Thyroid gland (tissue), 4 donors: ENCODE measurements at regions not wholly inside any gene's neighbourhood (a gene's known extent, or its start where the extent isn't known, plus 50 kb on each side); places are given as distances from the start of the nearest gene placed in this dataset.

Experiments
- POLR2A ChIP-seq, 2 donors: fragments of 450-650 bp; IDR thresholded peaks; one replicate each; pipeline ENCODE4 v1.6.1; 2017; ENCODE audit warnings: antibody characterized with exemption in 2 of 2, mild to moderate bottlenecking in 2 of 2, moderate library complexity in 1 of 2
- TF ChIP-seq, protein P1 (sequence below), 6 experiments: fragments of 200-600 bp in 3 of 6; fragments of 450-650 bp in 3 of 6; sonication (generic) in 3 of 6; IDR thresholded peaks; one replicate each; pipeline ENCODE4 v1.5.1; 2016 to 2019; ENCODE audit warnings: antibody characterized with exemption in 6 of 6, mild to moderate bottlenecking in 2 of 6, inconsistent platforms in 1 of 6, moderate library complexity in 1 of 6

DNA sequence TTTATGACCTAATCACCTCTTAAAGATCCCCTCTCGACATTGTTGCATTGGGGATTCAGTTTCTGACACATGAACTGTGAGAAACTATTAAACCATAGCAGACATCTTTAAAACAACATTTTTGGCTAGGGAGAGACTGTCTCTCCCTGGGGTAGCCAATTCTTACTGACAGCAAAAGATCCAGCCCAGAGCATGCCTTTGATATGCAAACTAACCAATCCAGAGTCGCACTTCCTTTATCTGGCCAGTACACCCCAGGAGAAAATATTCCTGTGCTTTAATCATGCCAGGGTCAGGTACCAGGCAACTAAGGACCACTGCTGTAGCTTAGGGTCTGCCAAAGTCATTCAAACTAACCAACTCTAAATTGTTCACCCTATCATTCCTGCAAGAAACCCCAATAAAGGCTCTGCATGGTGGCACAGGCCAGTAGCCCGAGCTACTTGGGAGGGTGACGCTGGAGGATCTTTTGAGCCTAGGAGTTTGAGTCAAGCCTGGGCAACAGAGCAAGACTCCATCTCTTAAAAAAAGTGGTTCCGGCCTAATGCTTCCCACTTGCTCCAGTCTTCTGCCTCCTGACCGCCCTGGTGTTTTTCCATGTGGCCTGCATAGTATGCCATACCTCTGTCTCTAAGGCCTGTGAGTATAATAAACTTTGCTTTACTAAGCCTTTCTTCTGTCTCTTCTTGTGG, 62.3 kb upstream of the DAPK1 start:
- TF ChIP-seq, protein P1, sequence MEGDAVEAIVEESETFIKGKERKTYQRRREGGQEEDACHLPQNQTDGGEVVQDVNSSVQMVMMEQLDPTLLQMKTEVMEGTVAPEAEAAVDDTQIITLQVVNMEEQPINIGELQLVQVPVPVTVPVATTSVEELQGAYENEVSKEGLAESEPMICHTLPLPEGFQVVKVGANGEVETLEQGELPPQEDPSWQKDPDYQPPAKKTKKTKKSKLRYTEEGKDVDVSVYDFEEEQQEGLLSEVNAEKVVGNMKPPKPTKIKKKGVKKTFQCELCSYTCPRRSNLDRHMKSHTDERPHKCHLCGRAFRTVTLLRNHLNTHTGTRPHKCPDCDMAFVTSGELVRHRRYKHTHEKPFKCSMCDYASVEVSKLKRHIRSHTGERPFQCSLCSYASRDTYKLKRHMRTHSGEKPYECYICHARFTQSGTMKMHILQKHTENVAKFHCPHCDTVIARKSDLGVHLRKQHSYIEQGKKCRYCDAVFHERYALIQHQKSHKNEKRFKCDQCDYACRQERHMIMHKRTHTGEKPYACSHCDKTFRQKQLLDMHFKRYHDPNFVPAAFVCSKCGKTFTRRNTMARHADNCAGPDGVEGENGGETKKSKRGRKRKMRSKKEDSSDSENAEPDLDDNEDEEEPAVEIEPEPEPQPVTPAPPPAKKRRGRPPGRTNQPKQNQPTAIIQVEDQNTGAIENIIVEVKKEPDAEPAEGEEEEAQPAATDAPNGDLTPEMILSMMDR (IDR thresholded peaks at IDR 0.05), result no peak
- no peak for TF ChIP-seq POLR2A (IDR thresholded peaks at IDR 0.05)
